Esophagus squamous epithelium (tissue), 5 donors: ENCODE measurements at regions not wholly inside any gene's neighbourhood (a gene's known extent, or its start where the extent isn't known, plus 50 kb on each side); places are given as distances from the start of the nearest gene placed in this dataset.

Experiments
- DNase-seq: peaks from one replicate; lab custom pipeline; 2025; lab: John Stamatoyannopoulos, UW
- H3K27ac ChIP-seq, 4 donors: fragments of 200-600 bp; sonication (generic); one replicate each; pipeline ENCODE4 v1.5.1; 2016 to 2019; ENCODE audit warnings: mild to moderate bottlenecking in 1 of 4
- H3K27me3 ChIP-seq, 4 donors: fragments of 200-600 bp; sonication (generic); 1 replicate in 3 of 4; 2 replicates in 1 of 4; pipeline versions ENCODE4 v1.5.1 to v1.6.0; 2017 to 2021; ENCODE audit warnings: antibody characterized with exemption in 1 of 4
- H3K36me3 ChIP-seq, 3 donors: fragments of 200-600 bp; sonication (generic); one replicate each; pipeline ENCODE4 v1.5.1; 2016 to 2019
- H3K4me1 ChIP-seq, 3 donors: fragments of 200-600 bp; sonication (generic); one replicate each; pipeline ENCODE4 v1.5.1; 2017 to 2019
- H3K4me3 ChIP-seq, 4 donors: fragments of 200-600 bp; sonication (generic); 1 replicate in 3 of 4; 2 replicates in 1 of 4; pipeline ENCODE4 v1.5.1; 2016 to 2019; ENCODE audit warnings: mild to moderate bottlenecking in 2 of 4, moderate library complexity in 1 of 4
- H3K9me3 ChIP-seq, 3 donors: fragments of 200-600 bp; sonication (generic); one replicate each; pipeline ENCODE4 v1.5.1; 2016 to 2019
- CTCF ChIP-seq, 6 experiments: fragments of 450-650 bp in 4 of 6; fragments of 200-600 bp in 2 of 6; sonication (generic) in 2 of 6; IDR thresholded peaks; one replicate each; pipeline ENCODE4 v1.5.1; 2016 to 2019; ENCODE audit warnings: antibody characterized with exemption in 6 of 6, mild to moderate bottlenecking in 4 of 6, moderate library complexity in 4 of 6
- POLR2A ChIP-seq, 4 donors: fragments of 450-650 bp; IDR thresholded peaks; one replicate each; pipeline ENCODE4 v1.6.1; 2017; ENCODE audit warnings: antibody characterized with exemption in 4 of 4, mild to moderate bottlenecking in 4 of 4, moderate library complexity in 3 of 4
- WGBS, 2 donors: methylation state at CpG; one replicate each; pipeline ENCODE4 v1.1.5; 2018; 5-methylcytosine and 5-hydroxymethylcytosine counted together
- intact Hi-C: fragments of 100-400 bp; cut with DNase I; formaldehyde crosslinking; loops from one replicate; pipeline ENCODE4 v1.15.0; 2022
- donor health status: DM: yes; HTN: yes; CAD: no.

GRCh38 chr2:13121096-13121495, 404.4 kb downstream of the TRIB2 start:
- H3K4me3 ChIP-seq = no peak overlapping the region
- H3K27me3 ChIP-seq = peaks cover 0 to 4% (median 0%) of the 10 kb centered on the region in 4 donors
- no peak overlapping the region for H3K27ac ChIP-seq
- intact Hi-C loops = no loop called here
- no peak for TF ChIP-seq CTCF (IDR thresholded peaks at IDR 0.05)
- TF ChIP-seq POLR2A (IDR thresholded peaks at IDR 0.05) = no peak
- 86 to 89% methylated on average over 6 of the region's 6 CpGs for WGBS, 2 donors
- H3K9me3 ChIP-seq = no peaks in the 10 kb centered on the region
- no peak for DNase-seq
- H3K36me3 ChIP-seq = no peaks in the 10 kb centered on the region
- H3K4me1 ChIP-seq = peaks cover 0 to 6% (median 0%) of the 10 kb centered on the region in 3 donors

- no peaks in the 10 kb centered on the region for H3K9me3 ChIP-seq
- H3K4me1 ChIP-seq = no peaks in the 10 kb centered on the region
- TF ChIP-seq POLR2A (IDR thresholded peaks at IDR 0.05) (no peak), CTCF (IDR thresholded peaks at IDR 0.05) (no peak)
- intact Hi-C loops = no loop called here
- no peak overlapping the region for H3K27ac ChIP-seq
- H3K36me3 ChIP-seq = no peaks in the 10 kb centered on the region
- DNase-seq = no peak
- no peak overlapping the region for H3K4me3 ChIP-seq
- peaks cover 0 to 4% (median 0%) of the 10 kb centered on the region in 4 donors for H3K27me3 ChIP-seq
- 21 to 36% methylated on average over 1 of the region's 1 CpG for WGBS, 2 donors
Measured at GRCh38 chr2:13128139-13128538, 411.4 kb downstream of the TRIB2 start.

- H3K4me3 ChIP-seq = no peak overlapping the region
- H3K36me3 ChIP-seq = no peaks in the 10 kb centered on the region
- 58 to 81% methylated on average over 3 of the region's 3 CpGs for WGBS, 2 donors
- TF ChIP-seq POLR2A (IDR thresholded peaks at IDR 0.05) (no peak), CTCF (IDR thresholded peaks at IDR 0.05) (no peak)
- H3K4me1 ChIP-seq = no peaks in the 10 kb centered on the region
- no peak overlapping the region for H3K27ac ChIP-seq
- no peaks in the 10 kb centered on the region for H3K9me3 ChIP-seq
- DNase-seq = no peak
- intact Hi-C loops = no loop called here
- no peaks in the 10 kb centered on the region for H3K27me3 ChIP-seq
Measured at GRCh38 chr2:13135369-13135768, 418.6 kb downstream of the TRIB2 start.

- TF ChIP-seq POLR2A (IDR thresholded peaks at IDR 0.05) (no peak), CTCF (IDR thresholded peaks at IDR 0.05) (no peak)
- Histone ChIP-seq H3K4me1 (no peaks in the 10 kb centered on the region), H3K27me3 (no peaks in the 10 kb centered on the region), H3K36me3 (no peaks in the 10 kb centered on the region), H3K9me3 (no peaks in the 10 kb centered on the region), H3K27ac (no peak overlapping the region), H3K4me3 (no peak overlapping the region)
- WGBS, 2 donors = 30 to 78% methylated on average over 1 of the region's 1 CpG
- intact Hi-C loops = no loop called here
- DNase-seq = no peak
Measured at GRCh38 chr2:13135856-13136255, 419.1 kb downstream of the TRIB2 start.

GRCh38 chr2:13137679-13138078, 420.9 kb downstream of the TRIB2 start:
- no peak for DNase-seq
- TF ChIP-seq CTCF (IDR thresholded peaks at IDR 0.05) (no peak), POLR2A (IDR thresholded peaks at IDR 0.05) (no peak)
- Histone ChIP-seq H3K4me1 (no peaks in the 10 kb centered on the region), H3K4me3 (no peak overlapping the region), H3K27ac (no peak overlapping the region), H3K36me3 (no peaks in the 10 kb centered on the region), H3K27me3 (no peaks in the 10 kb centered on the region), H3K9me3 (no peaks in the 10 kb centered on the region)
- intact Hi-C loops = no loop called here
- 91 to 96% methylated on average over 3 of the region's 3 CpGs for WGBS, 2 donors
